HG03354 (cell line): ENCODE measurements at regions not wholly inside any gene's neighbourhood (a gene's known extent, or its start where the extent isn't known, plus 50 kb on each side); places are given as distances from the start of the nearest gene placed in this dataset.
"Not testable (repeated sequence)": the region's sequence is repeated elsewhere in the genome, so short reads cannot be mapped to it uniquely, and the experiment has no call there.

Experiments
- ATAC-seq: cut with Tn5 transposase; IDR thresholded peaks from one replicate; pipeline ENCODE4 v1.9.1; 2021; ENCODE audit warnings: mild to moderate bottlenecking; ENCODE audit not compliant: unreplicated experiment, poor library complexity, severe bottlenecking

DNA sequence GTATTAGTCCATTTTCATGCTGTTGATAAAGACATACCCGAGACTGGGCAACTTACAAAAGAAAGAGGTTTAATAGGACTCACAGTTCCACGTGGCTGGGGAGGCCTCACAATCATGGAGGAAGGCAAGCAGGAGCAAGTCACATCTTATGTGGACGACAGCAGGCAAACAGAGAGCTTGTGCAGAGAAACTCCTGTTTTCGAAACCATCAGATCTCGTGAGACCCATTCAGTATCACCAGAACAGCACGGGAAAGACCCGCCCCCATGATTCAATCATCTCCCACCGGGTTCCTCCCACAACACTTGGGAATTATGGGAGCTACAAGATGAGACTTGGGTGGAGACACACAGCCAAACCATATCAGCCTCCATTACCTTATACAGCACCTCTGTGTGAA lies 278.9 kb upstream of the FGF13 start:
- not testable (repeated sequence) for ATAC-seq

DNA sequence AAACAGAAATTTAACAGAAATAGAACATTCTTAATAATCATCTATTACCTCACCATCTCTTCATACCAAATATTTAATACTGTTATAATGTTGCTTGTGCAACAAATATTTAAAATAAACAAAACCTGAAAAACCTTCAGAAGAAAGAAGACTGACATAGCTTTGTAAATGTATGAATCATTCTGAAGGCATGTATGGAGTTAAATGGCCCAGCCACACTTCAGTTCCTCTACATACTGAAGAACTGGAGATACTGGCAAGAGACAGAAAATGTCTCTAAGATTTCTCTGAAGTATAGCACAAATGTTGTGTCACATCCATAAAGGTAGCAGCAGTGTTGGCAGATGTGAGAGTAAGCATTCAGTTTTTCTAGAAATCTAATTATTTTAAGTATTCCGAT lies 275.3 kb upstream of the FGF13 start:
- no peak for ATAC-seq

DNA sequence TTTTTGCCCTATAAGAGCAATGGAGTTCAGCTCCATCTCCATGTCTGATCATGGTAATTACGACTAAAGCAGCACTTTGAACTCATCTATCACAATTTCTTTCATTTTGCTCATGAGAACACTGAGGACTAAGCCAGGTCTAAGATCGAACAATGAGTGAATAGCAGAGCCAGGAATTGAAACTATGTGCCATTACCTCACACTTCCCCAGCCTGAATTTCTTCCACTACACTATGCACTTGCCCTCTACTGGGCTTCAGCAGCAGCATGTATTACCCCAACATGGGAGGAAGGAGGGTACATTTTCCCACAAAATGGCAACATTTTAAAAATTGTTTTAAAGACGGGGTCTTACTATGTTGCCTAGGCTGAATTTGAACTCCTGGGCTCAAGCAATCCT lies 274.7 kb upstream of the FGF13 start:
- ATAC-seq: no peak

DNA sequence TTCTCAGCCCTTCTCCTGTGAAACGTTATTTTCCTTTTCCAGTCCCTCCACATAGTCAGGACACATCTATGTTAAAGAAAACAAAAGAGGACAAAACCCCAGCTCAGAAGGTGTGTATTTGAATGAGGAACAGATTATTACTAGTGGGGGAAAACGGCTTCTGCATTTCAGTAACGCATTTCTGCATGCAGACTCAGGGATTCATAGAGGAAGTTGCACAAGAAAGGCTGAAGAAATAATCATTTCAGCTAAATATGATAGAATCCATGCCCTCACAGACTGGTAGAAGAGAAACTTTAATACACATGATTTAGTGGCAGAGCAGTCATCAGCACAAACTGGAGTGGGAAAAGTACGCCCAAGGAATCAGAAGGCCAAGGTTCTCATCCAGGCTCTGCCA lies 270.8 kb upstream of the FGF13 start:
- ATAC-seq: no peak

DNA sequence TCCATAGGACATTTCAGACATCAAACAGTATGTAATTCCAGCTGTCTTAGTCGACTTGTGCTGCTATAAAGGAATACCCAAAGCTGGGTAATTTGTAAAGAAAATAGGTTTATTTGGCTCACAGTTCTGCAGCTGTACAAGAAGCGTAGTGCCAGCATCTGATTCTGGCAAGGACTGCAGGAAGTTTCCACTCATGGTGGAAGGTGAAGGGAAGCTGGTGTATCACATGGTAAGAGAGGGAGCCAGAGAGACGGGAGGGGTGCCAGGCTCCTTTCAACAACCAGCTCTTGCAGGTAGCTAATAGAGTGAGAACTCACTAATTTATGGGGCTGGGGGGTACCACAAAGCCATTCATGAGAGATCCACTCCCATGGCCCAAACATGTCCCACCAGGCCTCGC lies 253.0 kb upstream of the FGF13 start:
- no peak for ATAC-seq

DNA sequence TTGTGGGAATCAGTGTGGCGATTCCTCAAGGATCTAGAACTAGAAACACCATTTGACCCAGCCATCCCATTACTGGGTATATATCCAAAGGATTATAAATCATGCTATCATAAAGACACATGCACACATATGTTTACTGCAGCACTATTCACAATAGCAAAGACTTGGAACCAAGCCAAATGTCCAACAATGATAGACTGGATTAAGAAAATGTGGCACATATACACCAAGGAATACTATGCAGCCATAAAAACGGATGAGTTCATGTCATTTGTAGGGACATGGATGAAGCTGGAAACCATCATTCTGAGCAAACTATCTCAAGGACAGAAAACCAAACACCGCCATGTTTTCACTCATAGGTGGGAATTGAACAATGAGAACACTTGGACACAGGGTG lies 250.9 kb upstream of the FGF13 start:
- ATAC-seq: not testable (repeated sequence)

DNA sequence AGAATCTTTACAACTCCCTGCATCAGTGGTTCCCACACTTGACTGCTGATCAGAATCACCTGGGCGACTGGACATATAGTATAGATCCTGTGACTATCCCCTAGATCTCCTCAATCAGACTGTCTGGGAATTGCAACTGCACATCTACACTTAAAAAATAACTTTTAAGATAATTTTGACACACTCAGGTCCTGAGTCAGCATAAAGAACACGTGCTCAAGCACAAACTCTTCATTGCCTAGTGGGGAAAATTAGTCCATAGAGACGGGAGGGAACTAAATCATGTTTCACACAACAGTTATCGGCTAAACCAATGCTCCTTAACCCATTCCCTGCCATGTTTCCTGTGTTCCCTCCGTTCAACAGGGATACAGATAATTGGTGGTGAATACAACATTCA lies 243.5 kb upstream of the FGF13 start:
- no peak for ATAC-seq

DNA sequence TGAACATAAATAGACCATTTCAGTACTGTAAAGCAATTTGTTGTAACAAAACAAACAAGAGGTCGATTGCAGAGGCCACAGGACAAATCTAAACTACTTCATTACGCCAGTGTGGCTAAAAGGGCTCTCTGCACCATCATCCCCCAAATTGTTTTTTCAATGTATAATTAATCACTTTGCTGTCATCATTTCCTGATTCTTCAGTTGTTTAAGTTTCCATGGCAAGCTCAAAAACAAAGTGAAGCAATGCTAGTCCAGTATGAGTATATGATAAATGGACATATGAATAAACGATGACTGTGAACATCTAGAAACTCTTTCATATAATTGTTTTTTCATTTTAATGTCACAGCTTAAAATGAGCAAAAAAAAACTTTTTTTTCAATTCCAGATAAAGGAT lies 235.4 kb upstream of the FGF13 start:
- no peak for ATAC-seq

DNA sequence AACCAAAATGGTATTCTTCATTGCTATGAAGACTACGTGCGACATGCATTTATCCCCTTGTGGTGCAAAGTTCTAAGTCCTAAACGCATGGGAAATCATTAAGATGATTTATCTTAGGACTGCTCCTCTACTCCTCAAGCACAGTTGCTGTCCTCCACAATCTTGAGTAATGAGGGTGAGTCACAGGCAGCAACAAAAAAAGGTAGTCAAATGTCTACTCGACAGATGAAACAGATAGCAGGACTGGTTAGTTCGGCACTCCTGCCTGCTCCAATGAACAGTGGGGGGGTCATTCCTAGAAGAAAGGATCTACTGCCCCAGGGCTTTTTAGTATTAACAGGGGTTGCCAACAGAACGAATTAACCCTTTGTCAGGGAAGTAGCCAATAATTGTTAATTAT lies 233.7 kb upstream of the FGF13 start:
- ATAC-seq: no peak

DNA sequence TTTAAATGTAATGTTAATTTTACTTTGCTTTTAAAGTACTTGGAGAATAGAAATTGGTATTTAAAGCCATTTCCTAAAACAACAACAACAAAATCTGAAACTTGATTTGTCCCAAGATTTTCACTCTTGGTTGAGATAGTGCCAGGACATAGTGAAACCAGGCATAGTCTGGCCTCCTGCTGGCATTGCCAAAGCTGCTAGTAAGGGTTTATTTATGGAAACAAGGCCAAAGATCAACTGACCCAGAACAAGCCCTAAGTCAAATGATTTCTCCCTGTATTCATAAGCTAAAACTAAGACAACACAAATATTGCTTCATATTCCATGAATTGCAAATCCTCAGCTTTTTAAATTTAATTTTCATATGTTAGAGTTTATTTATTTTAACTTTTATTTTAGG lies 227.5 kb upstream of the FGF13 start:
- ATAC-seq: no peak

DNA sequence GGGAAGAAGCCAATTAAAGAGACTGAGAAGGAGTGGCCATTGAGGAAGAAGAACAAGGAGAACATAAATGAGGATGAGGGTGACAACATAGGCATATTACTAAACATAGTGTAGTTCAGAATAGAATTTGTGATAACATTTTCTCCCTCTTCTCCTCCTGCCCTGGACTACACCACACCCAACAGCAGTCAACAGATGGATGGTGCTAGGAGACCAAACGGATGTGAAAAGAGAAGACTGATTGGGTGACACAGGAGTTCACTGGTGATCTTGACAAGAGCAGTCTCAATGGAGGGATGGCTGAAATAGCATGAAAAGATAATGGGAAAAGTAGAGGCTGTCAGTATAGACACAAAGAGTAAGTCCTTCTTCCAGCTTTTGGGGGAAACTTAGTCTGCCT lies 226.5 kb upstream of the FGF13 start:
- no peak for ATAC-seq

DNA sequence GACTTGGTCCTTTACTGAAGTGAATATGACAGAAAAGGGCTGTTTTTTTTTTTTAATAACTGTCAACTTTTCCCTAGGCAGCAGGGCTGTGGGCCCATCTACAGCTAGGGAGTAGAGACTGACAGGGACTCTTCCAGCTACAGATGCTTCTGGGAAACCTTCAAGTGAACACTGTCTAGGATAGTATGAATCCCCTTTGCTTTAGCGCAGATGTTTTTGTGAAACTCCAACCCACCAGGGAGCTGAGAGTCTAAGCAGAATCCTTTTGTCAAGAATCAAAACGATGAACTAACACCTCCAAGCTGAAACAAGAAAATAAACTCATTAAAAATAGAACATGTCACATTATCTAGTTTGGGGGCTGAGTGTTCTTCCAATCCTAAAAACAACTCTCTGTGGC lies 219.7 kb upstream of the FGF13 start:
- ATAC-seq: no peak

DNA sequence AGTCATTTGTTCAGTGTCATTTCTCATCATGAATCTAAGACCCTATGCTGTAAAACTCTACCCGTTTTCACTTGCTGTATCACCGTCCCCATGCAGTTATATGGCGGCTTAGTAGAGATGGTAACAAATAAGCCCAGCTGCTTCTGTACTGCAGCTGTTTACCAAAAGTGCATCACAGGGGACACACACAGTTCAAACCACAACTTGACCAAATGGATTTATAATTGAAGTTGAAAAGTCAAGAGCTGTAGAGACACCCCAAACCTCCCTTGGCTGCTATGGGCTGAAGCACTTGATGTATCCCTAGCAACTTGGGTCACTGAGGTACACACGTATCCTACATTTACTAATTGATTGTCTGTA lies 219.0 kb upstream of the FGF13 start:
- no peak for ATAC-seq

DNA sequence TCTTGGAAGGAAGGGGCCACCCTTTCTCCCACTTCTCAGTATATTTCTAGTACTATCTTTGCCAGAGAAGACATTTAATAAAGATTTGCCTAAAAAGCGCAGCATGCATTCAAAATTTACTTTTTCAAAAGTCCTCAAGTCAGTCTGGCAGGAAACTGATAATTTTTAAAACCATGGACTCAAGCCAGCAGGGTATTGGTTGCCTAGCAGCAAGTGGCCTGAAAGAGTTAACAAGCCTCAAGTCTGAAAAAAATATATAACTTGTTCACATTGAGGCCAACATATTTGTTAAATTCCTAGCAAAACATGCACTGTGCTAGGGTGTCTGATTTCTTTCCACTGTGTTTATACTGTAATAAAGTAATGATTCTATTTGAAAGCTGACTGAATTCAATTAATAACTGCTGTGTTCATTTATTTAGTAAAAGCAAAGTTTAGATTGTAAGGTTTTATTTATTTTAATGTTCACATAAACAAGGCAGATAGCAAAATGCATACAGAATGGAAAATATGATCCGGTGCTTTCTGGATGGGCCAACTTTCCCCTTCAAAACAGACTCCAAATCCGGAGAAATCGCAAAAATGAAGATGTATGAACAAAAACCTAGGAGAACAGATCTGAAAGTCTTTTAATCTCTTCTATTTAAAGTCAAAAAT lies 218.5 kb upstream of the FGF13 start:
- ATAC-seq: no peak

DNA sequence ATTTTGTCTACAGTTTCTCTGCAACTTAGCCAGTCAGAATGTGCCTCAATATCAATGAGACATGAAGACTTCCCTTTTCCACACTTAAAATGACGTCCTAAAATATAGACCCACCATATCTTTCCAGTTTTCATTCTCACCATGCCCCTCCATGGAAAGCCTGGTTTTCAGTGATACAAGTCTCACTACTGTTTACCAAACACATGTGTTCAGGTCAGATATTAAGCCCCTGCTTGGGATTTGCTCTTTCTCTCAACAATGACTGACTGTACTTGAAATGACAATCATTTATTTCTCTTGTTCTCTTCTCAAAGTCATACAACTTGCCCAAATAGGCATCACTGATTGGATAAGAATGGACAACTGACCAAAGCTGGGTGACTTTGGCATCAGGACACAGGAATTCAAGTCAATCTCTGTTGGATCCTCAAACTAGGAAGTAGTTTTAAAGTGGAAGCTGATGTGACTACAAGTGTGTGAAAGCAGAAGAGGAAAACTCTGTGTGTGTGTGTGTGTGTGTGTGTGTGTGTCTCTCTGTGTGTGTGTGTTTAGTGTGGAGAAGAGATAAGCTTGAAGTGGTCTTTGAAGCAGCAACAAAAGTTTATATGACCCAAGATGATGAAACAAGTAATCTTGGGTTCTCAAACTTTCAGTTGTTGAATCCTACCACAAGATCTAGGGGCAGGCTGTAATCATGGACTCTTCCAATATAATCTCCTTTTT lies 217.4 kb upstream of the FGF13 start:
- no peak for ATAC-seq

DNA sequence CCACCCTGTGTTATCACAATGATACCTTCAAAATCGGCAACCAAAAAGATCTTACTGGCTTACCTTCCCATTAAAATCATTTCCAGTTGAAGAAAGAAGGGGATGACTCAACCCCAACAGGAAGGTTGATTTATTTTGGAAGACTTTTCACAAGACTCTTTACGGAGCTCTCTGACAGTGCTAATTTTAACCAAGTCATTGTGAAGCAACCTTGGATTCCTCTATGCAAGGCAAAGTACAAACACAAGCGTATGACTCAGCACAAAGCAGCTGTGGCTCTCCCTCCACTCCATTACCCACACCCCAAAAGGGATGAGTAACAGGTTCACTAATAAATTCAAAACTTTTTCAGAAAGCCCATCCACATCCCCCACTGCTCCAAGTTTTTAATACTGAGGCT lies 213.8 kb upstream of the FGF13 start:
- ATAC-seq: no peak

DNA sequence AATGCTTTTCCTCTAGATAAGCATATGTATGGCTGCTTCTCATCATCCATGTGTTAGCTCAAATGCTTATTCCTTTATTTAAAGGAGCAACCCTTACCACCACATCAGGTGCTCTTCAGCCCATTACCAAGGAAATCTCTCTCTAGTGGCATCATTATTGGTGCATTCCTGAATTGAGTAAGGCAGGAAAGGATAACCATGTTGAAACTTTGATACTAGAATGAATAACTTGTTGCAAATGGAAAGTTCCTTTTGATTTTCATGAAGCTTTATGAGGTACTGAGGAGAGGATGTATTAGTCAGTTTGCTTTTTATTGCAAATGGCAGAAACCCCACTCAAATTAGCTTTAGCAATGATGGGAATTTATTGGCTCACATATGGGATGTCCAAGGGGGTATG lies 212.3 kb upstream of the FGF13 start:
- ATAC-seq: no peak

DNA sequence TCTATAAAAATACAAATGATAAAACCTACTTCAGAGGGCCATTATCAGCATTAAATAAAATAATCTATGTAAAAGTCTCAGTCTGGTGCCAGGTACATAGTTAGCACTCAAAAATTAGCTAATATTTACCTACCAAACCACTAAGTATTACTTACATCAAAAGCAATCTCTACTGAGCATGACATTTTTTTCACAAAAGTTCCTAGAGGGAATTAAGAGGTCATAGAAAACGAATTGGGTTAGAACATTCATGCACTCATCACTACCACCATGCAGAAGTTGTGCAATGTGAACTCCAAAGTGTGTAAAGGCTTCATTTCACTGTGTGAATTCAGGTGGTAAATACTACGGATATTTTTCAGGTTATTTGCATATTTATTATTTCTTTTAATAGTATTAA lies 209.5 kb upstream of the FGF13 start:
- ATAC-seq: no peak

DNA sequence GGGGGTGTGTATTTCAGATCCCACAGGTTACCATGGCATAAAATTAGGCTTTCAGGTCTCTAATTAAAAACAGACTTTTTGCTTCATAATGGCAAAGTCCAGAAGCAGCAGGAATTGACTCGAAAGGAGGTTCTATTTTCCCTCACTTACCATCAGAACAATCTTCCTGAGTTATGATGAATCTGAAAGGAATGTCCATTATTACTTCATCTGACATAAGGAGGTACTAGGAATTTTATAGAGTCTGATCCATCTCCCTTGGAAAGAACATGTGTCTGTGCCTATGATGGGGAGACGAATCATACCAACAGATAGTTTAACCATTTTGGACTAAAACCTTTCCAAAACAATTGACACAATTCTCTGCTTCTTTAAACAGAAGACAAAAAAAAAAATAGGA lies 206.3 kb upstream of the FGF13 start:
- no peak for ATAC-seq

DNA sequence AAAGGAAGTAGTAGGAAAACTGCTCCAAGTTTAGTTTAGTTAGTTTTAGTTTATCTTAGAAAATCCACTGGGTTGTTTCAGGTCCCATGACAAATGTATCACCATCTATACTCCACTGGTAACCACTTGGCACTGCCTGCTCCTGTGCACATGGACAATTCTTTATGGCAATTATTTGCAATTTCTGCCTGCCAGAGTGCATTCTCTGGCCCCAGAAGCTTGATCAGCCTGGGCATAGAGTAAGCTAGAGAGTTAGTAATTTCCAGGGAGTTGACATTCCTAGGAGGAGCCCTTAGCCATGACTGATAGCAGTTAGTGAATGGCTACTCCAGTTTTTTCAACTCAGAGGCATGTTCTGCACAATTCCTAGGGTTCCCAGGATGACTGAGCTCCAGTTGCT lies 203.2 kb upstream of the FGF13 start:
- no peak for ATAC-seq

DNA sequence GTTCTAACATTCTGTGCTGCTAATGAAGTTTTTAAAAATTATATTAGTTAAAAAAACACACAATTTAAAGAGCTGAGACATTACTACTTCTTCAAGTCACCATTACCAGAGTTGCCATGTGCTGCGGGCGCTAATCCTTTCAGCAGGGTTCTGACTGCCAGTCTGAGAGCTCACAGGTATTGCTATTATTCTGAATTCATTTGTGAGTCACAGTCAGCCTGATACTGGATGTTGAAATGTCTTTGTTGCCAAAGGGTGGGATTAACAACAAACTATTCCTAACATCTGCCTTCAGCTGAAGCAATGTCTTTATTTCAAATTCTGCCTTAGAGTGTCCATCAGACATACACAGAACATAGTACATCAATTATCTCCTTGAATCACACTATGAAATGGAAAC lies 197.1 kb upstream of the FGF13 start:
- no peak for ATAC-seq
